ENCODE measurements at regions not wholly inside any gene's neighbourhood (a gene's known extent, or its start where the extent isn't known, plus 50 kb on each side); places are given as distances from the start of the nearest gene placed in this dataset.

- no CpG with 5 or more reads among the region's 4 CpGs for WGBS (ENCODE audit: insufficient coverage)
- no peak overlapping the region for H3K27ac ChIP-seq (ENCODE audit: low read depth, low read length)
- H3K27me3 ChIP-seq (ENCODE audit: control insufficient read depth, insufficient read depth, low read length), result no peaks in the 10 kb centered on the region
- no peaks in the 10 kb centered on the region for H3K4me1 ChIP-seq (ENCODE audit: control insufficient read depth, insufficient read depth, low read length)
- no peaks in the 10 kb centered on the region for H3K36me3 ChIP-seq (ENCODE audit: control insufficient read depth, insufficient read depth, low read length)
- no peak for DNase-seq (ENCODE audit: low read depth in 4 of 6, low spot score in 6 of 6)
- no peak overlapping the region for H3K4me3 ChIP-seq (ENCODE audit: low read depth, low read length)
- H3K9me3 ChIP-seq (ENCODE audit: control insufficient read depth, insufficient read depth, low read length), result no peaks in the 10 kb centered on the region
These were observed 1238.0 kb downstream of the EPHA7 start for GRCh38 chr6:92181347-92181746.

- no peak for DNase-seq (ENCODE audit: low read depth in 4 of 6, low spot score in 6 of 6)
- Histone ChIP-seq H3K4me1 (ENCODE audit: control insufficient read depth, insufficient read depth, low read length) (no peaks in the 10 kb centered on the region), H3K36me3 (ENCODE audit: control insufficient read depth, insufficient read depth, low read length) (no peaks in the 10 kb centered on the region), H3K27ac (ENCODE audit: low read depth, low read length) (no peak overlapping the region), H3K27me3 (ENCODE audit: control insufficient read depth, insufficient read depth, low read length) (no peaks in the 10 kb centered on the region), H3K4me3 (ENCODE audit: low read depth, low read length) (no peak overlapping the region), H3K9me3 (ENCODE audit: control insufficient read depth, insufficient read depth, low read length) (no peaks in the 10 kb centered on the region)
- WGBS (ENCODE audit: insufficient coverage), result no CpG with 5 or more reads among the region's 2 CpGs
These were observed 1239.3 kb downstream of the EPHA7 start for GRCh38 chr6:92180090-92180489.

GRCh38 chr6:92176666-92177065, 1242.7 kb downstream of the EPHA7 start:
- Histone ChIP-seq H3K4me1 (ENCODE audit: control insufficient read depth, insufficient read depth, low read length) (no peaks in the 10 kb centered on the region), H3K4me3 (ENCODE audit: low read depth, low read length) (no peak overlapping the region), H3K9me3 (ENCODE audit: control insufficient read depth, insufficient read depth, low read length) (no peaks in the 10 kb centered on the region), H3K36me3 (ENCODE audit: control insufficient read depth, insufficient read depth, low read length) (no peaks in the 10 kb centered on the region), H3K27ac (ENCODE audit: low read depth, low read length) (no peak overlapping the region), H3K27me3 (ENCODE audit: control insufficient read depth, insufficient read depth, low read length) (no peaks in the 10 kb centered on the region)
- WGBS (ENCODE audit: insufficient coverage), result 83% methylated on average over 1 of the region's 1 CpG
- peak in 1 of 6 donors; percentile 47 for DNase-seq (ENCODE audit: low read depth in 4 of 6, low spot score in 6 of 6)

- H3K27ac ChIP-seq (ENCODE audit: low read depth, low read length), result no peak overlapping the region
- no peaks in the 10 kb centered on the region for H3K4me1 ChIP-seq (ENCODE audit: control insufficient read depth, insufficient read depth, low read length)
- no peaks in the 10 kb centered on the region for H3K9me3 ChIP-seq (ENCODE audit: control insufficient read depth, insufficient read depth, low read length)
- WGBS (ENCODE audit: insufficient coverage), result 35% methylated on average over 2 of the region's 6 CpGs
- DNase-seq (ENCODE audit: low read depth in 4 of 6, low spot score in 6 of 6), result no peak
- no peaks in the 10 kb centered on the region for H3K27me3 ChIP-seq (ENCODE audit: control insufficient read depth, insufficient read depth, low read length)
- H3K4me3 ChIP-seq (ENCODE audit: low read depth, low read length), result no peak overlapping the region
- no peaks in the 10 kb centered on the region for H3K36me3 ChIP-seq (ENCODE audit: control insufficient read depth, insufficient read depth, low read length)
These were observed 1244.8 kb downstream of the EPHA7 start for GRCh38 chr6:92174398-92175073.

- Histone ChIP-seq H3K36me3 (ENCODE audit: control insufficient read depth, insufficient read depth, low read length) (no peaks in the 10 kb centered on the region), H3K27me3 (ENCODE audit: control insufficient read depth, insufficient read depth, low read length) (no peaks in the 10 kb centered on the region), H3K4me1 (ENCODE audit: control insufficient read depth, insufficient read depth, low read length) (no peaks in the 10 kb centered on the region), H3K9me3 (ENCODE audit: control insufficient read depth, insufficient read depth, low read length) (no peaks in the 10 kb centered on the region), H3K4me3 (ENCODE audit: low read depth, low read length) (no peak overlapping the region), H3K27ac (ENCODE audit: low read depth, low read length) (no peak overlapping the region)
- peak in 2 of 6 donors; percentile 76 to 80 for DNase-seq (ENCODE audit: low read depth in 4 of 6, low spot score in 6 of 6)
- no CpG with 5 or more reads among the region's 1 CpG for WGBS (ENCODE audit: insufficient coverage)
These were observed 1249.9 kb downstream of the EPHA7 start for GRCh38 chr6:92169506-92169905.

GRCh38 chr6:92166666-92167065, 1252.7 kb downstream of the EPHA7 start:
- Histone ChIP-seq H3K4me1 (ENCODE audit: control insufficient read depth, insufficient read depth, low read length) (no peaks in the 10 kb centered on the region), H3K9me3 (ENCODE audit: control insufficient read depth, insufficient read depth, low read length) (no peaks in the 10 kb centered on the region), H3K27me3 (ENCODE audit: control insufficient read depth, insufficient read depth, low read length) (no peaks in the 10 kb centered on the region), H3K27ac (ENCODE audit: low read depth, low read length) (no peak overlapping the region), H3K4me3 (ENCODE audit: low read depth, low read length) (no peak overlapping the region), H3K36me3 (ENCODE audit: control insufficient read depth, insufficient read depth, low read length) (no peaks in the 10 kb centered on the region)
- no peak for DNase-seq (ENCODE audit: low read depth in 4 of 6, low spot score in 6 of 6)

- DNase-seq (ENCODE audit: low read depth in 4 of 6, low spot score in 6 of 6), result no peak
- Histone ChIP-seq H3K9me3 (ENCODE audit: control insufficient read depth, insufficient read depth, low read length) (no peaks in the 10 kb centered on the region), H3K36me3 (ENCODE audit: control insufficient read depth, insufficient read depth, low read length) (no peaks in the 10 kb centered on the region), H3K27me3 (ENCODE audit: control insufficient read depth, insufficient read depth, low read length) (no peaks in the 10 kb centered on the region), H3K27ac (ENCODE audit: low read depth, low read length) (no peak overlapping the region), H3K4me1 (ENCODE audit: control insufficient read depth, insufficient read depth, low read length) (no peaks in the 10 kb centered on the region), H3K4me3 (ENCODE audit: low read depth, low read length) (no peak overlapping the region)
These were observed 1257.4 kb downstream of the EPHA7 start for GRCh38 chr6:92161953-92162352.

GRCh38 chr6:92160226-92160625, 1259.1 kb downstream of the EPHA7 start:
- no peak for DNase-seq (ENCODE audit: low read depth in 4 of 6, low spot score in 6 of 6)
- H3K27me3 ChIP-seq (ENCODE audit: control insufficient read depth, insufficient read depth, low read length), result no peaks in the 10 kb centered on the region
- H3K36me3 ChIP-seq (ENCODE audit: control insufficient read depth, insufficient read depth, low read length), result no peaks in the 10 kb centered on the region
- no peaks in the 10 kb centered on the region for H3K4me1 ChIP-seq (ENCODE audit: control insufficient read depth, insufficient read depth, low read length)
- no peaks in the 10 kb centered on the region for H3K9me3 ChIP-seq (ENCODE audit: control insufficient read depth, insufficient read depth, low read length)
- no peak overlapping the region for H3K27ac ChIP-seq (ENCODE audit: low read depth, low read length)
- H3K4me3 ChIP-seq (ENCODE audit: low read depth, low read length), result no peak overlapping the region
- no CpG with 5 or more reads among the region's 3 CpGs for WGBS (ENCODE audit: insufficient coverage)

- Histone ChIP-seq H3K4me1 (ENCODE audit: control insufficient read depth, insufficient read depth, low read length) (no peaks in the 10 kb centered on the region), H3K36me3 (ENCODE audit: control insufficient read depth, insufficient read depth, low read length) (no peaks in the 10 kb centered on the region), H3K4me3 (ENCODE audit: low read depth, low read length) (no peak overlapping the region), H3K27me3 (ENCODE audit: control insufficient read depth, insufficient read depth, low read length) (no peaks in the 10 kb centered on the region), H3K27ac (ENCODE audit: low read depth, low read length) (no peak overlapping the region), H3K9me3 (ENCODE audit: control insufficient read depth, insufficient read depth, low read length) (no peaks in the 10 kb centered on the region)
- WGBS (ENCODE audit: insufficient coverage), result no CpG with 5 or more reads among the region's 2 CpGs
- DNase-seq (ENCODE audit: low read depth in 4 of 6, low spot score in 6 of 6), result no peak
These were observed 1260.3 kb downstream of the EPHA7 start for GRCh38 chr6:92159046-92159445.

GRCh38 chr6:92150553-92150952, 1268.8 kb downstream of the EPHA7 start:
- H3K27me3 ChIP-seq (ENCODE audit: control insufficient read depth, insufficient read depth, low read length), result no peaks in the 10 kb centered on the region
- H3K4me3 ChIP-seq (ENCODE audit: low read depth, low read length), result no peak overlapping the region
- H3K9me3 ChIP-seq (ENCODE audit: control insufficient read depth, insufficient read depth, low read length), result no peaks in the 10 kb centered on the region
- no peak for DNase-seq (ENCODE audit: low read depth in 4 of 6, low spot score in 6 of 6)
- H3K4me1 ChIP-seq (ENCODE audit: control insufficient read depth, insufficient read depth, low read length), result no peaks in the 10 kb centered on the region
- no peak overlapping the region for H3K27ac ChIP-seq (ENCODE audit: low read depth, low read length)
- H3K36me3 ChIP-seq (ENCODE audit: control insufficient read depth, insufficient read depth, low read length), result no peaks in the 10 kb centered on the region
